Ishikawa (cell line): ENCODE measurements at regions not wholly inside any gene's neighbourhood (a gene's known extent, or its start where the extent isn't known, plus 50 kb on each side); places are given as distances from the start of the nearest gene placed in this dataset.

Experiments used
- CEBPB ChIP-seq: IDR thresholded peaks from 2 replicates; pipeline ENCODE4 v1.6.1; 2012
- CREB1 ChIP-seq: IDR thresholded peaks from 2 replicates; pipeline ENCODE4 v1.6.1; 2012; ENCODE audit warnings: low read depth
- EGR1 ChIP-seq: IDR thresholded peaks from 2 replicates; pipeline ENCODE4 v1.6.1; 2012
- FOXM1 ChIP-seq: IDR thresholded peaks from 2 replicates; pipeline ENCODE4 v1.6.1; 2012; ENCODE audit warnings: low read depth, borderline replicate concordance
- MAX ChIP-seq: IDR thresholded peaks from 2 replicates; pipeline ENCODE4 v1.6.1; 2012
- NFIC ChIP-seq: IDR thresholded peaks from 2 replicates; pipeline ENCODE4 v1.6.1; 2012
- RAD21 ChIP-seq: IDR thresholded peaks from 2 replicates; pipeline ENCODE4 v1.6.1; 2012; ENCODE audit warnings: low read depth
- REST ChIP-seq: IDR thresholded peaks from 2 replicates; pipeline ENCODE4 v1.6.1; 2012; ENCODE audit warnings: low read depth, mild to moderate bottlenecking
- TAF1 ChIP-seq: IDR thresholded peaks from 2 replicates; pipeline ENCODE4 v1.6.1; 2012; ENCODE audit warnings: low read depth, mild to moderate bottlenecking
- TCF12 ChIP-seq: IDR thresholded peaks from 2 replicates; pipeline ENCODE4 v1.6.1; 2012; ENCODE audit warnings: low read depth
- TEAD4 ChIP-seq: IDR thresholded peaks from 2 replicates; pipeline ENCODE4 v1.6.1; 2012
- YY1 ChIP-seq: IDR thresholded peaks from 2 replicates; pipeline ENCODE4 v1.6.1; 2012; ENCODE audit warnings: low read depth
- ZBTB7A ChIP-seq: IDR thresholded peaks from 2 replicates; pipeline ENCODE4 v1.6.1; 2012; ENCODE audit warnings: low read depth
- TF ChIP-seq, protein P1 (sequence below): IDR thresholded peaks from 2 replicates; pipeline ENCODE4 v1.6.1; 2012

DNA sequence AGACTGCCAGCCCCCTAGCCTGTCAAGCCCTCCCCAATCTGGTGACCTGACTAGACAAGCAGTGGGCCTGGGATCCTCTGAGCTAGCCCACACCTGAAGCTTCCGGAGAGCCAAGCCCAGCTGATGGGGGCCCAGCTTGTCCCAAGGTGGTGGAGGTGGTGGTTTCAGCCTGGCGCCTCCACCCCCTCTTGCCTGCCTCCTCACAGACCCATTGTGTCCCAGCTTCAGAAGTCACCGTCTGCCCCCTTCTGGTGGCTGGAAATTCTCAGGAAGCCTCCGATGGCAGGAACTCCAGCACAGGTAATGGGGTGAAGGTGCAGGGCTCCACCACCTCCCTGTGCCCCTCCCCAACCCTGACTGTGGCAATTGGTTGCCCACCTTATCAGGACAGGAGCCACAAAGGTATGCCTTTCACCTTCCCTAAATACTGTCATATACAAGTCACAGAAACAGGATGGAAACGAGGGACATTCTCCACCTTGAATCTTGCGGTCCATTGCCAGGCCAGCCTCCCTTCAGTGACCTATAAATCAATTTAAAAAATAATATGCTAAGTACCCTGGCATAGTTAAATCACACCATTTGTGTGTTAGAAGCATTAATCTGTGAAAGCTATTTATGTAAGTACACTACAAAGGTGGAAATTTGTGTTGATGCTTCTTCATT lies 66.0 kb upstream of the ZNF423 start:
- TF ChIP-seq, protein P1, sequence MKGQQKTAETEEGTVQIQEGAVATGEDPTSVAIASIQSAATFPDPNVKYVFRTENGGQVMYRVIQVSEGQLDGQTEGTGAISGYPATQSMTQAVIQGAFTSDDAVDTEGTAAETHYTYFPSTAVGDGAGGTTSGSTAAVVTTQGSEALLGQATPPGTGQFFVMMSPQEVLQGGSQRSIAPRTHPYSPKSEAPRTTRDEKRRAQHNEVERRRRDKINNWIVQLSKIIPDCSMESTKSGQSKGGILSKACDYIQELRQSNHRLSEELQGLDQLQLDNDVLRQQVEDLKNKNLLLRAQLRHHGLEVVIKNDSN = no peak
- TF ChIP-seq RAD21 = peak; percentile 96
- no peak for TF ChIP-seq EGR1

GRCh38 chr16:49923411-49923810 lies 67.5 kb upstream of the ZNF423 start:
- TF ChIP-seq CREB1 = no peak

GRCh38 chr16:49924078-49924477 lies 68.2 kb upstream of the ZNF423 start:
- TF ChIP-seq TAF1 (no peak), ZBTB7A (no peak), REST (no peak), TCF12 (no peak)
- TF ChIP-seq, protein P1 = peak; percentile 88

DNA sequence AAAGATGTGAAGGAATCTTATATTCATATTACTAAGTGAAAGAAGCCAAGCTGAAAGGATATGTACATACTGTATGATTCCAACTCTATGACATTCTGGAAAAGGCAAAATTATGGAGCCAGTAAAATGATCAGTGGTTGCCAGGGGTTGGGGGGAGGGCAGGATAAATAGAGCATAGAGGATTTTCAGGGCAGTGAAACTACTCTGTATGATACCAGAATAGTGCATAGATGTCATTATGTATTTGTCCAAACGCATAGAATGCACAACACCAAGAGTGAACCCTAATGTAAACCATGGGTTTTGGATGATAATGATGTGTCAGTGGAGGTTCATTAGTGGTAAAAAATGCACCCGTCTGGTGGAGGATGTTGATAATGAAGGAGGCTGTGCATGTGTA lies 71.0 kb upstream of the ZNF423 start:
- TF ChIP-seq REST (no peak), CEBPB (no peak), FOXM1 (no peak), TEAD4 (no peak), EGR1 (no peak), ZBTB7A (no peak), YY1 (no peak), NFIC (no peak), CREB1 (no peak), MAX (no peak), RAD21 (no peak), TAF1 (no peak)

GRCh38 chr16:49928176-49929041 lies 72.5 kb upstream of the ZNF423 start:
- no peak for TF ChIP-seq YY1

GRCh38 chr16:49929626-49930025 lies 73.7 kb upstream of the ZNF423 start:
- TF ChIP-seq, protein P1 = no peak
- TF ChIP-seq ZBTB7A (no peak), TCF12 (no peak), FOXM1 (no peak), REST (no peak), CREB1 (no peak), RAD21 (no peak), EGR1 (no peak), TAF1 (no peak)
